WERI-Rb-1 (cell line): ENCODE measurements at regions not wholly inside any gene's neighbourhood (a gene's known extent, or its start where the extent isn't known, plus 50 kb on each side); places are given as distances from the start of the nearest gene placed in this dataset.

ENCODE experiments used
- DNase-seq: peaks from one replicate; pipeline ENCODE4 v3.0.0-alpha.2; 2020
- H3K27ac ChIP-seq: fragments of 250-450 bp; sonication (Bioruptor Pico); 2 replicates; pipeline ENCODE4 v1.5.1; 2020; ENCODE audit warnings: mild to moderate bottlenecking, moderate library complexity
- H3K27me3 ChIP-seq: fragments of 250-450 bp; sonication (Bioruptor Pico); 2 replicates; pipeline ENCODE4 v1.5.1; 2021; ENCODE audit warnings: mild to moderate bottlenecking, low read depth, moderate library complexity; ENCODE audit not compliant: insufficient read depth, severe bottlenecking
- H3K36me3 ChIP-seq: fragments of 250-450 bp; sonication (Bioruptor Pico); 2 replicates; pipeline ENCODE4 v1.5.1; 2020; ENCODE audit warnings: mild to moderate bottlenecking, moderate library complexity
- H3K4me3 ChIP-seq: 2 replicates; pipeline ENCODE4 v1.5.1; 2011; ENCODE audit warnings: low read depth, mild to moderate bottlenecking, control low read depth, low read length
- H3K9me3 ChIP-seq: fragments of 250-450 bp; sonication (Bioruptor Pico); 2 replicates; pipeline ENCODE4 v1.5.1; 2021; ENCODE audit warnings: mild to moderate bottlenecking, moderate library complexity; ENCODE audit not compliant: severe bottlenecking
- CTCF ChIP-seq: IDR thresholded peaks from 2 replicates; pipeline ENCODE4 v1.5.1; 2011; ENCODE audit warnings: low read depth, mild to moderate bottlenecking, control low read depth, inconsistent platforms, low read length

DNA sequence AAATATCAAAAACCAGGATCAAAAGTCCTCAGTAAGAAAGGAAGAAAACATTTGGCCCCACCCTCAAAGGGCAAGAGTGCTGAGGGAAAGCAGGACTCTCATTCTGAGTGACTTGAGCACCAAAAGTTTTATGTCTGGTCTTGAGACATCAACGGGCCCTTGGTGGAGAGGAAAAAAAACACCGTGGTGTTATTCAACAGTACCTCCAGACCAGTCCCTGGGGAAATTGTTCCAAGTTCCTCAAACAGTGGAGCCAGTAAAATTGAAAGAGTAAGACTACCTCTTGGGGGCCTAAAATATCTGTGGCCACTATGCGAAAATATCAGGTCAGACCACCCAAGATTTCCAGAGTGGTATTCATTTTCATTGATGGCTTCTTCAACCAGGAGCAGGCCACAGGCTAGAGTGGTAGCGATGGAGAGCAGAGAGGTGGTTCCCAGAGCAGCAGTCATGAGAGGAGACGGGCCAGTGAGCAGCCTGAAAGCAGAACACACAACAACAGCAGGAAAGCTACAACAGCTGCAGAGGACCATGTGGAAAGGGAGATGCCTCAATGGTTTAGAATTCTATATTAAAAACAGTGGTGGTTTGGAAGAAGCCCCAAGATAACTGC, 63.7 kb upstream of the RPL34 start:
- no peak for DNase-seq
- H3K27me3 ChIP-seq, result peaks cover 8% of the 10 kb centered on the region
- no peak for TF ChIP-seq CTCF

GRCh38 chr4:108556166-108556565, 64.2 kb upstream of the RPL34 start:
- no peak overlapping the region for H3K4me3 ChIP-seq
- peaks cover 2% of the 10 kb centered on the region for H3K9me3 ChIP-seq
- H3K36me3 ChIP-seq, result no peaks in the 10 kb centered on the region
- no peak for TF ChIP-seq CTCF
- peaks cover 8% of the 10 kb centered on the region for H3K27me3 ChIP-seq
- no peak for DNase-seq
- H3K27ac ChIP-seq, result no peak overlapping the region

More for the DNA sequence above, 63.7 kb upstream of the RPL34 start:
- Histone ChIP-seq H3K4me3 (no peak overlapping the region), H3K27ac (no peak overlapping the region), H3K36me3 (no peaks in the 10 kb centered on the region), H3K9me3 (peaks cover 2% of the 10 kb centered on the region)

GRCh38 chr4:108555701-108556100, 64.7 kb upstream of the RPL34 start:
- Histone ChIP-seq H3K4me3 (no peak overlapping the region), H3K9me3 (peaks cover 2% of the 10 kb centered on the region), H3K27ac (no peak overlapping the region), H3K36me3 (no peaks in the 10 kb centered on the region), H3K27me3 (peaks cover 8% of the 10 kb centered on the region)
- TF ChIP-seq CTCF, result no peak
- no peak for DNase-seq

DNA sequence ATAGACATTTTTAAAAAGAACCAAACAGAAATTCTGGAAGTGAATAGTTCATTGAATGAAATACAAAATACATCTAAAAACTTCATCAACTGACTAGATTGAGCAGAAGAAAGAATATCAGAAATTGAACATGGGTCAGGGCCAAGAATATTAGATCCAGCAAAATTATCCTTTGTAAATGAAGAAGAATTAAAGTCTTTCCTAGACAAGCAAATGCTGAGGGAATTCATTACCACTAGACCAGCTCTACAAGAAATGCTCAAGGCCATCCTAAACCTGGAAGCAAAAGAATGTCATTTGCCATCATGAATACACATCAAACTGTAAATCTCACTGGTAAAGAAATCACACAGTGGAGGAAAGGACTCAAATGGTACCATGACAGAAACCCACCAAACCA, 72.7 kb upstream of the RPL34 start:
- no peak for TF ChIP-seq CTCF
- no peaks in the 10 kb centered on the region for H3K27me3 ChIP-seq
- H3K4me3 ChIP-seq, result no peak overlapping the region
- H3K36me3 ChIP-seq, result no peaks in the 10 kb centered on the region
- no peak for DNase-seq
- no peak overlapping the region for H3K27ac ChIP-seq
- H3K9me3 ChIP-seq, result no peaks in the 10 kb centered on the region

GRCh38 chr4:108546728-108547127, 73.6 kb upstream of the RPL34 start:
- H3K27ac ChIP-seq, result no peak overlapping the region
- H3K4me3 ChIP-seq, result no peak overlapping the region
- no peaks in the 10 kb centered on the region for H3K27me3 ChIP-seq
- no peaks in the 10 kb centered on the region for H3K9me3 ChIP-seq
- TF ChIP-seq CTCF, result no peak
- DNase-seq, result no peak
- H3K36me3 ChIP-seq, result no peaks in the 10 kb centered on the region

DNA sequence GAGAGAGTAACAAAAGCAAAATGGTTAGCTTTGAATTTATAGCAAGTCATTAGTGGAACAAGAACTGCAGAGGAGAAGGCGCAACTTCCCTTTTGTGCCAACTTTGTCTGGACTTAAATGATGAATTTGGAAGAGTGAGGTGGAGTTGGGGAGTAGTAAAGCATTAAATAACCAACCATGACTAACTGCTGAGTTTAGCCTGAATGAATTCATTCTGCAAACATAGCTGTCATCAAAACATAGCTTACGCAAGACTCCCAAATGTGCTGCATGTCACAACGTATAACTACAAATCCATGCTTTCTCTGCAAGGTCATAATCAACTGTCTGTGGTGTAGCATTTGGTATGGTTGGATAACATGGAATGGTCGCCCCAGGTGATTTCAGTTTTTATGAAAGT, 75.9 kb upstream of the RPL34 start:
- Histone ChIP-seq H3K9me3 (no peaks in the 10 kb centered on the region), H3K27me3 (no peaks in the 10 kb centered on the region), H3K36me3 (no peaks in the 10 kb centered on the region), H3K4me3 (no peak overlapping the region), H3K27ac (no peak overlapping the region)
- no peak for TF ChIP-seq CTCF
- no peak for DNase-seq
